SH-SY5Y (cell line): ENCODE measurements at regions not wholly inside any gene's neighbourhood (a gene's known extent, or its start where the extent isn't known, plus 50 kb on each side); places are given as distances from the start of the nearest gene placed in this dataset.

Experiments
- GATA2 ChIP-seq: IDR thresholded peaks from 2 replicates; pipeline ENCODE4 v1.6.1; 2011; ENCODE audit warnings: mild to moderate bottlenecking, low read depth, low read length
- GATA3 ChIP-seq: IDR thresholded peaks from 2 replicates; pipeline ENCODE4 v1.6.1; 2011; ENCODE audit warnings: low read depth, mild to moderate bottlenecking, low read length, moderate library complexity

DNA sequence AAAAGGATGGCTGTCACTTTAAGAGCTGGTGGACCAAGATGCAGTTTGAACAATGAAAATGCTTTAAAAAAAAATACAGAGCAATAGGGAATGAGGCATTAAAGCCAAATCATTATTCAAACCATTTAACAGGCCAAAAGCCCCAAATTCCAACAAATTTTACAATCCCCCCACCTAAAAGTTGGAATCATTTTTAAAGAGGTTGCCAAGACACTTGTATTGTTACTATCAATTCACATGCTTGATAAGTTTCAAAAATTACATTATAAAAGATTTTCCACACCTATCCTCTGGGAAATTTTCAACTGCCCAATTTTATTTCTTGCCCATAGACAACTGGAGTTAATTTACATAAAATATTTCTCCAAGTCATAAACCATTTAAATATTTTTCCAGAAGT lies 192.3 kb upstream of the ARHGEF26 start:
- no peak for TF ChIP-seq GATA3
- TF ChIP-seq GATA2, result no peak
